Testis (tissue), 2 donors: ENCODE measurements at regions not wholly inside any gene's neighbourhood (a gene's known extent, or its start where the extent isn't known, plus 50 kb on each side); places are given as distances from the start of the nearest gene placed in this dataset.

Experiments used
- CTCF ChIP-seq, 3 experiments: fragments of 450-650 bp in 2 of 3; fragments of 200-600 bp in 1 of 3; sonication (generic) in 1 of 3; IDR thresholded peaks; one replicate each; pipeline ENCODE4 v1.5.1; 2016 to 2019; ENCODE audit warnings: antibody characterized with exemption in 3 of 3, mild to moderate bottlenecking in 2 of 3, moderate library complexity in 1 of 3
- POLR2A ChIP-seq: fragments of 450-650 bp; IDR thresholded peaks from one replicate; pipeline ENCODE4 v1.6.1; 2017; ENCODE audit warnings: antibody characterized with exemption, mild to moderate bottlenecking, moderate library complexity

- TF ChIP-seq CTCF (IDR thresholded peaks at IDR 0.05) (no peak), POLR2A (no peak)
Observed at GRCh38 chr9:88923653-88924288, 67.5 kb upstream of the S1PR3 start.
